ENCODE measurements at regions not wholly inside any gene's neighbourhood (a gene's known extent, or its start where the extent isn't known, plus 50 kb on each side); places are given as distances from the start of the nearest gene placed in this dataset.

- Histone ChIP-seq H3K4me3 (ENCODE audit: low read depth in 1 of 2, low read length in 1 of 2) (no peak overlapping the region), H3K9me3 (no peaks in the 10 kb centered on the region), H3K27ac (no peak overlapping the region), H3K4me1 (ENCODE audit: control insufficient read depth in 1 of 2, insufficient read depth in 1 of 2, low read depth in 1 of 2, low read length in 1 of 2) (no peaks in the 10 kb centered on the region), H3K27me3 (peaks cover 9% of the 10 kb centered on the region), H3K36me3 (no peaks in the 10 kb centered on the region)
- TF ChIP-seq CTCF (IDR thresholded peaks at IDR 0.05), result no peak
Measured at GRCh38 chr2:105563000-105563719, 164.3 kb upstream of the FHL2 start.

- TF ChIP-seq CTCF (IDR thresholded peaks at IDR 0.05), result no peak
- Histone ChIP-seq H3K27me3 (peaks cover 26% of the 10 kb centered on the region), H3K4me3 (ENCODE audit: low read depth in 1 of 2, low read length in 1 of 2) (no peak overlapping the region), H3K4me1 (ENCODE audit: control insufficient read depth in 1 of 2, insufficient read depth in 1 of 2, low read depth in 1 of 2, low read length in 1 of 2) (no peaks in the 10 kb centered on the region), H3K9me3 (no peaks in the 10 kb centered on the region), H3K27ac (no peak overlapping the region), H3K36me3 (no peaks in the 10 kb centered on the region)
Measured at GRCh38 chr2:105561401-105561800, 162.6 kb upstream of the FHL2 start.

- TF ChIP-seq CTCF (IDR thresholded peaks at IDR 0.05), result no peak
- H3K27ac ChIP-seq, result no peak overlapping the region
- H3K27me3 ChIP-seq, result peaks cover 39% of the 10 kb centered on the region
- H3K9me3 ChIP-seq, result no peaks in the 10 kb centered on the region
- H3K4me3 ChIP-seq (ENCODE audit: low read depth in 1 of 2, low read length in 1 of 2), result no peak overlapping the region
- H3K4me1 ChIP-seq (ENCODE audit: control insufficient read depth in 1 of 2, insufficient read depth in 1 of 2, low read depth in 1 of 2, low read length in 1 of 2), result no peaks in the 10 kb centered on the region
- no peaks in the 10 kb centered on the region for H3K36me3 ChIP-seq
Measured at GRCh38 chr2:105560157-105560556, 161.3 kb upstream of the FHL2 start.

GRCh38 chr2:105557021-105557920, 158.4 kb upstream of the FHL2 start:
- no peak for TF ChIP-seq CTCF (IDR thresholded peaks at IDR 0.05)
- H3K9me3 ChIP-seq, result no peaks in the 10 kb centered on the region
- no peaks in the 10 kb centered on the region for H3K36me3 ChIP-seq
- H3K27me3 ChIP-seq, result peaks cover 44% of the 10 kb centered on the region
- no peak overlapping the region for H3K27ac ChIP-seq
- no peak overlapping the region for H3K4me3 ChIP-seq (ENCODE audit: low read depth in 1 of 2, low read length in 1 of 2)
- H3K4me1 ChIP-seq (ENCODE audit: control insufficient read depth in 1 of 2, insufficient read depth in 1 of 2, low read depth in 1 of 2, low read length in 1 of 2), result no peaks in the 10 kb centered on the region

GRCh38 chr2:105556366-105556765, 157.5 kb upstream of the FHL2 start:
- Histone ChIP-seq H3K27ac (no peak overlapping the region), H3K4me3 (ENCODE audit: low read depth in 1 of 2, low read length in 1 of 2) (no peak overlapping the region), H3K27me3 (peaks cover 44% of the 10 kb centered on the region), H3K9me3 (no peaks in the 10 kb centered on the region), H3K4me1 (ENCODE audit: control insufficient read depth in 1 of 2, insufficient read depth in 1 of 2, low read depth in 1 of 2, low read length in 1 of 2) (no peaks in the 10 kb centered on the region), H3K36me3 (no peaks in the 10 kb centered on the region)
- no peak for TF ChIP-seq CTCF (IDR thresholded peaks at IDR 0.05)

Data from neutrophil (primary cell).